GM21381 (cell line): ENCODE measurements at regions not wholly inside any gene's neighbourhood (a gene's known extent, or its start where the extent isn't known, plus 50 kb on each side); places are given as distances from the start of the nearest gene placed in this dataset.

Experiments used
- ATAC-seq: cut with Tn5 transposase; IDR thresholded peaks from one replicate; pipeline ENCODE4 v1.9.1; 2021; ENCODE audit warnings: mild to moderate bottlenecking, moderate library complexity; ENCODE audit not compliant: unreplicated experiment

GRCh38 chr18:47492691-47493090 is 241.2 kb upstream of the SKOR2 start:
- ATAC-seq, result no peak

GRCh38 chr18:47490882-47491281 is 239.4 kb upstream of the SKOR2 start:
- no peak for ATAC-seq

GRCh38 chr18:47485221-47485797 is 233.8 kb upstream of the SKOR2 start:
- ATAC-seq, result no peak

GRCh38 chr18:47484068-47484467 is 232.6 kb upstream of the SKOR2 start:
- no peak for ATAC-seq

DNA sequence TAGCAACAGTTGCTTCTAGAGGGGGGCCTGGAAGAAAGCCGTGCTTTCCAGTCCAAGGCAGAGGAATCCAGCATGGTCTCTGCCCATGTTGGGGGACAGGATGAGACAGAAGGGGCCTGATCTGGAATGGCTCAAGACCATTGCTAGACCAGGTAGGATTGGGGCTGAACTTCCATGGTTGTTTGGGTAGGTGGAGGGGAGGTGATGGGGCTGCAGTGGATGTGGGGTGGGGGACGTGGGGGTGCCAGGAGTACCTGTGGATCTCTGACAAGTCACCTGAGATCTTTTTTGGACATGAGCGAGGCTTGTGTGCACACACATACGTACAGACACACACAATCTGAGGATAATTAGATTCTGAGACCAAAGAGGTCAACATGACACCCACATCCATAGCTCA is 228.7 kb upstream of the SKOR2 start:
- ATAC-seq, result no peak

DNA sequence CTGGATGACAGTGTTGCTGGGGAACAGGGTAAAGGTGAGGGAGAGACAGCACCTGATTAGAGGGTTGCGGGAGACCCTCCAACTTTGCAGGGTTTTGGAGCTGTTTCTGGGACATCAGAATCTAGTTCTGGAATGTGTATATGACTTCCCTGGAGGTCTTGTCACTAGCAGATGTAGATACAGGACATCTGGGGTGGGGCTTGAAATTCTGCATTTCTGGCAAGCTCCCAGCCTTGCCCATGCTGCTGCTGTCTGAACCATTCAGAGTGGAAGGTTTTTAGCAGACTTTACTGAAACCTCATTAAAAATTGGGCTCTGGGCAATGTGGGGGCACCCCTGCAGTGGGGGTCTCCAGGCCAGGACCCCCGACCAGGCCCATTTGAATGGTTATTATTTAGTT is 220.3 kb upstream of the SKOR2 start:
- no peak for ATAC-seq

- ATAC-seq, result no peak
Measured at GRCh38 chr18:47470941-47471340, 219.5 kb upstream of the SKOR2 start.

GRCh38 chr18:47469576-47469975 is 218.1 kb upstream of the SKOR2 start:
- ATAC-seq, result no peak

GRCh38 chr18:47461977-47462376 is 210.5 kb upstream of the SKOR2 start:
- ATAC-seq, result no peak

DNA sequence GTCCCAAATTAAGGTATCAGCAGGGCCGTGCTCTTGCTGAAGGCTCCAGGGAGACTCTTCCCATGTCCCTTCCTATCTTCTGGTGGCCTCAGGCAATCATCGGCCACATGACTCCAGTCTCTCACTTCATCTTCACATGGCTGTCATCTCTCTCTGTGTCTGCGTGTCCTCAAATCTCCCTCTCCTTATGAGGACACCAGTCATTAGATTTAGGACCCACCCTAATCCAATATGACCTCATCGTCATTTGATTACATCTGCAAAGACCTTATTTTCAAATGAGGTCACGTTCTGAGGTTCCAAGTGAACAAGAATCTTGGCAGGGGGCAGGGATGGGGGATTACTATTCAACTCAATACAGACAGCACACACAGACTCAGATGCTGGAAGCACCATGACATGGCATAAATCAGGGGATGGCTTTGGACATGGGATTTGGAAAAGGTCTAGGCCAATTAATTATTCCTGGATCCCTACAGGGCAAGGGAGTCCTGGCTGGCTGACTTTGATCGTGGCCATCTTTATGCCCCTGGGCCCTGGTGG is 210.0 kb upstream of the SKOR2 start:
- no peak for ATAC-seq

GRCh38 chr18:47458483-47458882 is 207.0 kb upstream of the SKOR2 start:
- ATAC-seq, result no peak

DNA sequence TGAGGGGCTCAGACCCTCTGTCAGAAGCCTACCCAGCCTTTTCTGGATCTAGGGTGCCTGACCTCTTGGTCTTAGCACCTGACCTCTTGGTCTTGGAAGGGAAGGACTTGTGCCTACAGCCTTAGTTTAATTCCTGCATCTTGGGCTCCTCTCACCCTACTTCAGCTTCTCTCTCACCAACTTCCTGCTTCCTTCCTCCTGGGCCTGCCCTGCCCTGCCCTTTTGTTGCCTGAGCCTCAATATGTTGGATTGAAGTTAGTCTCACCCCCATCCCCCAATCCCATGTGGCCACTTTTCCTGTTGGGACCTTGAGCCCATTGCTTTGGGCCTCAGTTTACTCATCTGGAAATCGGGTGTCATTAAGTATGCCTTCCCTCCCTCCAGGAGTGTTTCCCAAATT is 206.2 kb upstream of the SKOR2 start:
- no peak for ATAC-seq

DNA sequence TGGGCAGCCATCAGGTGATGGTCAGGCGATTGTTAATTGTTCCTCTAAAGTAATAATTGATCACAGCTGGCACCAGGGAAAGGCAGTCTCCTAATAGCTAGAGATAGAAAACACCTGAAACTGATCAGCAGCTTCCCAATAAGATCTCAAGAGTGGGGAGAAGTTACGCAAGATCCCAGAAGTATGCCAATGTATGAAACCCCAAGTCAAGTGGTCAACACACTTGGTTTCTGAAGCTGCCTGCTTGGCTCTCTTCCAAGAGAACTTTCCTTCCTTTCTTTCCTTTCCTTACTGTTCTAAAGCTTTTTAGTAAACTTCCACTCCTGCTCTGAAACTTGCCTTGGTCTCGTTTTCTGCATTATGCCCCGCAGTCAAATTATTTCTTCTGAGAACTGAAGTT is 201.6 kb upstream of the SKOR2 start:
- no peak for ATAC-seq

- no peak for ATAC-seq
Measured at GRCh38 chr18:47448956-47449355, 197.5 kb upstream of the SKOR2 start.

DNA sequence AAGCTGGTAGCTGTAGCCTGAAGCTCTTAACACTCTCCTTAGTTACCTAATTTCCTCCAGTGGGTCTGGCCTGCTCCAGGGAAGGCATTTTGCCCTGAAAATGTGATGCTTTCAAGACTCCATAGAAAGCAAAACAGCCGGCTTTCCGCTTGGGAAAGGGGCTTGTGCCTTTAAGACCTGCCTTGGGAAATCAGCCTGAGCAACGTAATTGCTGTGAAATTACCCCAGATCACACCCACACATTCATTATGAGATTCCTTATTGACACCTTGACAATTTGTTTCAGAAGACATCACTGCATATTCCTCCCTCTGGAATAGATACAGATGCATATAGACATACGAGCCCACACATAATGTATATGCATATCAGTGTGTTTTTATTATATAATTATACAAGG is 190.5 kb upstream of the SKOR2 start:
- no peak for ATAC-seq

- ATAC-seq, result no peak
Measured at GRCh38 chr18:47438001-47438400, 186.5 kb upstream of the SKOR2 start.

GRCh38 chr18:47436871-47437270 is 185.4 kb upstream of the SKOR2 start:
- no peak for ATAC-seq

GRCh38 chr18:47434214-47434746 is 182.8 kb upstream of the SKOR2 start:
- ATAC-seq, result no peak

DNA sequence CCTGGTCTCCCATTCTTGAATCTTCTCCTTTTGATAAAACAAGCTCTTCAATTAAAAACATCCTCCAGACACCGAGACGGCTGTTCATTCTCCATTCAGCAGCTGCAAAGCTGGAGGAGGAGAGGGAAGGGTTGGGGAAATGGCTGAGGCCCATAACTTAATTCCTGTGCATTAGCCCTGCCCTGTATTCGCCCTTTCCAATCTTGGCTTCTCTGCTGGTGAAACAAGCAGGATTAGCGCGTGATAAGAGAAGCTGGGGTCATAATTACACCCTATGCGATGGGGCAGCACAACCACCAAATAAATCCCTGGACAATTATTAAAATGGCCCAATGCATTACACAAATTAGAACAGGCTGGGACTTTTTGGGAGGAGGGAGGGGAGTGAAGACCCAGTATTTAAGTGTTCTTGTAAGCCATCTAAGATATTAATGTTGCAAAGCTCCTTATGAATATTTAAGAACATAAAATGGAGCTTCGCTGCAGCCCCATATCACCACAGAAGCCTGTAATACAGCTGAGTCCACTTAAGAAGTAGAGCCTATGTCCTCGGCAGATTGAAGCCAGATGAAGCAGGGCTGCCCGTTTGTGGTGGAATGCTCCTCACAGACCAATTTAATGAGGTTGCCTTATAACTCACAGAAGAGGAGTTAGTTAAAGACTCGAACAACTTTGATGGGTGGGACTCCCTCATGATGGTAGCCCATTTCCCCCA is 176.6 kb upstream of the SKOR2 start:
- ATAC-seq, result no peak

DNA sequence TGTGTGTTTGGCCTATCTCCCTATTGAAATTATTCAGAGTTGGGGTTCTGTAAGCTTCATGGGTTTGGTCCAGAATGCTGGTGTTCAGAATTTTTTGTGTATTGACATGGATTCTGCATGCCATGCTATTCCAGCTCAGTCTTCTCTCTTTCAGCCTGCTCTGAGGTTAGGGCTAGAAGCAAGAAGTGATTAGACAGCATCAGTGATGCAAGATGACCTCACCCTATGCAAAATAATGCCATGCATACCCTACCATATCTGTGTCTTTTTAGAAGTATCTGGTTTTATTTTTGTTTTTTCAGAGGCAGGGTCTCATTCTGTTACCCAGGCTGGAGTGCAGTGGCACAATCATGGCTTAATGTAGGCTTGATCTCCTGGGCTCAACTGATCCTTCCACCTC is 175.6 kb upstream of the SKOR2 start:
- no peak for ATAC-seq

DNA sequence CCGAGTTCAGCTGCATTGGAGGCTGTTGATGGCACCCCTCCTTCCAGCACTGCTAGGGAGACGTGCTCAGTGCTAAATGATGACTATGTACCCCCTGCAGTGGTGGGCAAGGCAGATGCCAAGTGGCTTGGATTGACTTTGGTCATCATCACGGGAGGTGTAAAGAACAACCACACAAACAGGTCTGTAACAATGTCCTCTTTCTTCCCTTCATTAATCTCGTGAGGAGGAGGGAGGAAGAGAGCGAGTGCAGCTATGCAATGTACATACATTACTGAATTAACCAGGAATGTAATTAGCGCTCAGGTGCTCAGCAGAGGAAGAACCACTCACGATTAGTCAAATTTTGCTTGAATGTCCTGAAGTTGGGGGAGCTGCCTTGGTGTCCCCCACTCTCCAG is 173.9 kb upstream of the SKOR2 start:
- no peak for ATAC-seq

DNA sequence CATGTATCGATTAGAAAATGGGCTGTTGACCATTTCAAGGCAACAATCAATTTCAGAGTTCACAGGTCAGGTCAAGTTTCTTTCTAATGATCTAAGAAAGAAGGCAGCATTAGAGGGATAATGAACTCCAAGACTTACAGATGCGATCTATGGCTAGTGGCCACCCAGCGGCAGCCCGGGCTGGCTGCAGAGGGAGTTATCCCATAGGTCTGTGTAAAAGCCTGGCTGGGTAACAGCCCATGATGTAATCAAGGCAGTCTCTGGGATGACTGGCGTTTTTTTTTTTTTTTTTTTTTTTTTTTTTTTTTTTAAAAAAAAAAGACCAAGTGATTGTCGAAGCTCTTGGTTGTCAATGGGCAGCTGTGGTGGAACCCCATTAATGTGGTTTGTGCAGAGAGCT is 171.1 kb upstream of the SKOR2 start:
- ATAC-seq, result no peak
